H9 (cell line): ENCODE measurements at regions not wholly inside any gene's neighbourhood (a gene's known extent, or its start where the extent isn't known, plus 50 kb on each side); places are given as distances from the start of the nearest gene placed in this dataset.

Experiments
- DNase-seq: peaks from one replicate; pipeline ENCODE4 v3.0.0-alpha.2; 2017
- H2AFZ ChIP-seq: one replicate; pipeline ENCODE4 v1.6.1; 2013; ENCODE audit warnings: mild to moderate bottlenecking, low read length, control low read depth, moderate library complexity
- H2AK5ac ChIP-seq: 2 replicates; pipeline ENCODE4 v1.6.1; 2013; ENCODE audit warnings: low read length, control low read depth, mixed read lengths; ENCODE audit not compliant: insufficient read length
- H2BK120ac ChIP-seq: one replicate; pipeline ENCODE4 v1.6.1; 2013; ENCODE audit warnings: low read depth, mild to moderate bottlenecking, low read length, control low read depth, inconsistent platforms; ENCODE audit not compliant: poor library complexity, severe bottlenecking
- H2BK12ac ChIP-seq: 2 replicates; pipeline ENCODE4 v1.6.1; 2013; ENCODE audit warnings: low read length, control low read depth, mixed read lengths, low read depth; ENCODE audit not compliant: insufficient read length
- H2BK15ac ChIP-seq: 2 replicates; pipeline ENCODE4 v1.6.1; 2013; ENCODE audit warnings: low read depth, low read length, control low read depth
- H2BK20ac ChIP-seq: one replicate; pipeline ENCODE4 v1.6.1; 2013; ENCODE audit warnings: low read depth, mild to moderate bottlenecking, low read length, control low read depth, inconsistent platforms; ENCODE audit not compliant: poor library complexity, severe bottlenecking
- H2BK5ac ChIP-seq: 2 replicates; pipeline ENCODE4 v1.6.1; 2013; ENCODE audit warnings: low read length, control low read depth, mixed read lengths; ENCODE audit not compliant: insufficient read length
- H3K14ac ChIP-seq: 2 replicates; pipeline ENCODE4 v1.6.1; 2013; ENCODE audit warnings: low read length, control low read depth; ENCODE audit not compliant: insufficient read depth
- H3K18ac ChIP-seq: 2 replicates; pipeline ENCODE4 v1.6.1; 2013; ENCODE audit warnings: low read depth, mild to moderate bottlenecking, mixed read lengths, low read length, control low read depth; ENCODE audit not compliant: insufficient read length
- H3K23ac ChIP-seq: 2 replicates; pipeline ENCODE4 v1.6.1; 2013; ENCODE audit warnings: low read length, control low read depth, mixed read lengths, low read depth; ENCODE audit not compliant: insufficient read length
- H3K23me2 ChIP-seq: 2 replicates; pipeline ENCODE4 v1.6.1; 2013; ENCODE audit warnings: low read depth, mild to moderate bottlenecking, mixed read lengths, low read length, control low read depth; ENCODE audit not compliant: insufficient read length, poor library complexity, severe bottlenecking
- H3K27ac ChIP-seq: 2 replicates; pipeline ENCODE4 v1.5.1; 2013; ENCODE audit warnings: low read length, control low read depth, mixed read lengths, low read depth; ENCODE audit not compliant: insufficient read length
- H3K27me3 ChIP-seq: 2 replicates; pipeline ENCODE4 v1.6.1; 2013; ENCODE audit warnings: low read length, control low read depth, inconsistent platforms; ENCODE audit not compliant: insufficient read depth
- H3K4ac ChIP-seq: 2 replicates; pipeline ENCODE4 v1.6.1; 2013; ENCODE audit warnings: low read depth, mild to moderate bottlenecking, control low read depth, inconsistent platforms, low read length, moderate library complexity
- H3K4me1 ChIP-seq: 2 replicates; pipeline ENCODE4 v1.6.1; 2013; ENCODE audit warnings: low read length, control low read depth, inconsistent platforms; ENCODE audit not compliant: insufficient read depth
- H3K4me2 ChIP-seq: 2 replicates; pipeline ENCODE4 v1.6.1; 2013; ENCODE audit warnings: low read length, control low read depth, mixed read lengths; ENCODE audit not compliant: insufficient read length, insufficient read depth
- H3K56ac ChIP-seq: 2 replicates; pipeline ENCODE4 v1.6.1; 2013; ENCODE audit warnings: low read depth, mild to moderate bottlenecking, mixed read lengths, low read length, control low read depth; ENCODE audit not compliant: insufficient read length
- H3K79me1 ChIP-seq: 2 replicates; pipeline ENCODE4 v1.6.1; 2013; ENCODE audit warnings: low read depth, mild to moderate bottlenecking, moderate library complexity, low read length, control low read depth, inconsistent platforms; ENCODE audit not compliant: insufficient read depth, poor library complexity, severe bottlenecking
- H3K79me2 ChIP-seq: 2 replicates; pipeline ENCODE4 v1.6.1; 2013; ENCODE audit warnings: low read length, control low read depth, inconsistent platforms; ENCODE audit not compliant: insufficient read depth
- H3K9ac ChIP-seq: 2 replicates; pipeline ENCODE4 v1.6.1; 2013; ENCODE audit warnings: low read length, control low read depth, mixed read lengths; ENCODE audit not compliant: insufficient read length; ENCODE audit errors: extremely low read depth
- H3K9me3 ChIP-seq: one replicate; pipeline ENCODE4 v1.6.1; 2013; ENCODE audit warnings: low read depth, low read length, inconsistent platforms; ENCODE audit not compliant: control insufficient read depth
- H3T11ph ChIP-seq: one replicate; pipeline ENCODE4 v1.6.1; 2013; ENCODE audit warnings: mild to moderate bottlenecking, low read length, control low read depth, inconsistent platforms
- H4K20me1 ChIP-seq: one replicate; pipeline ENCODE4 v1.6.1; 2013; ENCODE audit not compliant: control insufficient read depth, insufficient read length, insufficient read depth
- H4K5ac ChIP-seq: 2 replicates; pipeline ENCODE4 v1.6.1; 2013; ENCODE audit warnings: low read depth, mild to moderate bottlenecking, mixed read lengths, low read length, control low read depth; ENCODE audit not compliant: insufficient read length
- H4K8ac ChIP-seq: replicated peaks from 2 replicates; pipeline ENCODE4 v1.6.1; 2013; ENCODE audit warnings: low read length, control low read depth, mixed read lengths, low read depth; ENCODE audit not compliant: insufficient read length
- H4K91ac ChIP-seq: 2 replicates; pipeline ENCODE4 v1.6.1; 2013; ENCODE audit warnings: low read depth, mild to moderate bottlenecking, moderate library complexity, mixed read lengths, low read length, control low read depth; ENCODE audit not compliant: insufficient read length
- H3K27ac Mint-ChIP-seq, 3 experiments: 2 replicates in 2 of 3; 3 replicates in 1 of 3; pipeline ENCODE4 v1.8.0; 2020 to 2021; ENCODE audit warnings: mixed read lengths in 3 of 3, mild to moderate bottlenecking in 1 of 3, moderate library complexity in 1 of 3
- H3K27me3 Mint-ChIP-seq: 2 replicates; pipeline ENCODE4 v1.8.0; 2021; ENCODE audit warnings: low read depth, mild to moderate bottlenecking, moderate library complexity, mixed read lengths
- H3K36me3 Mint-ChIP-seq, 3 experiments: 2 replicates in 2 of 3; 3 replicates in 1 of 3; pipeline ENCODE4 v1.8.0; 2020 to 2021; ENCODE audit warnings: low read depth in 3 of 3, mixed read lengths in 3 of 3; ENCODE audit not compliant: insufficient read depth in 1 of 3
- H3K4me1 Mint-ChIP-seq, 2 experiments: 2 replicates each; pipeline ENCODE4 v1.8.0; 2020; ENCODE audit warnings: mixed read lengths in 2 of 2
- H3K4me3 Mint-ChIP-seq, 2 experiments: 2 replicates in 1 of 2; 3 replicates in 1 of 2; pipeline ENCODE4 v1.8.0; 2020 to 2021; ENCODE audit warnings: mild to moderate bottlenecking in 2 of 2, mixed read lengths in 2 of 2, moderate library complexity in 1 of 2
- H3K9me3 Mint-ChIP-seq, 2 experiments: 2 replicates in 1 of 2; 3 replicates in 1 of 2; pipeline ENCODE4 v1.8.0; 2020; ENCODE audit warnings: mild to moderate bottlenecking in 2 of 2, mixed read lengths in 2 of 2, moderate library complexity in 1 of 2
- CTCF ChIP-seq: fragments of 200-600 bp; sonication (generic); conservative IDR thresholded peaks from 3 replicates; pipeline ENCODE4 v1.8.0; 2021; ENCODE audit warnings: antibody characterized with exemption, mild to moderate bottlenecking
- WGBS: extraction: QIAGEN DNeasy Blood & Tissue Kit; methylation state at CpG from one replicate; pipeline ENCODE4 v1.1.7; 2013; ENCODE audit warnings: missing lambda C conversion rate, low lambda C conversion rate, mixed read lengths; ENCODE audit not compliant: insufficient read length; ENCODE audit errors: extremely low coverage; 5-methylcytosine and 5-hydroxymethylcytosine counted together

GRCh38 chr4:111701102-111701501 is 444.2 kb upstream of the FAM241A start:
- Histone ChIP-seq H3K9ac (no peak overlapping the region), H2BK20ac (no peak overlapping the region), H3K4me1 (no peaks in the 10 kb centered on the region), H3T11ph (no peak overlapping the region), H3K14ac (no peak overlapping the region), H2BK5ac (no peak overlapping the region), H3K9me3 (no peaks in the 10 kb centered on the region), H4K91ac (no peak overlapping the region), H4K20me1 (no peaks in the 10 kb centered on the region), H4K8ac (no peak overlapping the region), H2AK5ac (no peak overlapping the region), H3K56ac (no peak overlapping the region), H3K79me1 (no peaks in the 10 kb centered on the region), H2AFZ (no peak overlapping the region), H3K4me2 (no peak overlapping the region), H3K27me3 (no peaks in the 10 kb centered on the region), H4K5ac (no peak overlapping the region), H2BK15ac (no peak overlapping the region), H3K79me2 (no peaks in the 10 kb centered on the region), H2BK12ac (no peak overlapping the region), H2BK120ac (no peak overlapping the region), H3K4ac (no peak overlapping the region), H3K23ac (no peak overlapping the region), H3K23me2 (no peaks in the 10 kb centered on the region), H3K18ac (no peak overlapping the region), H3K27ac (no peak overlapping the region)
- H3K9me3 Mint-ChIP-seq: no peaks in the 10 kb centered on the region
- H3K36me3 Mint-ChIP-seq: no peaks in the 10 kb centered on the region
- no peaks in the 10 kb centered on the region for H3K4me1 Mint-ChIP-seq
- no peak for DNase-seq
- no peak overlapping the region for H3K27ac Mint-ChIP-seq
- no peak overlapping the region for H3K4me3 Mint-ChIP-seq
- H3K27me3 Mint-ChIP-seq: no peaks in the 10 kb centered on the region
- WGBS: no CpG with 5 or more reads among the region's 3 CpGs
- TF ChIP-seq CTCF: no peak
